Osteocyte (in vitro differentiated cells): ENCODE measurements at regions not wholly inside any gene's neighbourhood (a gene's known extent, or its start where the extent isn't known, plus 50 kb on each side); places are given as distances from the start of the nearest gene placed in this dataset.

Experiments used
- DNase-seq: peaks from one replicate; pipeline ENCODE4 v3.0.0; 2021; ENCODE audit warnings: mixed read lengths; ENCODE audit not compliant: unreplicated experiment; ENCODE audit errors: extremely low spot score
- H3K27ac Mint-ChIP-seq: one replicate; pipeline ENCODE4 v1.8.0; 2021; ENCODE audit warnings: mild to moderate bottlenecking, mixed read lengths; ENCODE audit not compliant: unreplicated experiment
- H3K27me3 Mint-ChIP-seq: one replicate; pipeline ENCODE4 v1.8.0; 2021; ENCODE audit warnings: mixed read lengths; ENCODE audit not compliant: unreplicated experiment
- H3K36me3 Mint-ChIP-seq: one replicate; pipeline ENCODE4 v1.8.0; 2021; ENCODE audit warnings: mixed read lengths; ENCODE audit not compliant: unreplicated experiment
- H3K4me1 Mint-ChIP-seq: one replicate; pipeline ENCODE4 v1.8.0; 2021; ENCODE audit warnings: mixed read lengths; ENCODE audit not compliant: unreplicated experiment
- H3K4me3 Mint-ChIP-seq: one replicate; pipeline ENCODE4 v1.8.0; 2021; ENCODE audit warnings: mild to moderate bottlenecking, moderate library complexity, mixed read lengths; ENCODE audit not compliant: unreplicated experiment
- H3K9me3 Mint-ChIP-seq: one replicate; pipeline ENCODE4 v1.8.0; 2021; ENCODE audit warnings: mixed read lengths; ENCODE audit not compliant: unreplicated experiment
- CTCF ChIP-seq: fragments of 200-600 bp; sonication (generic); IDR thresholded peaks from 2 replicates; pipeline ENCODE4 v1.5.0; 2021; ENCODE audit warnings: antibody characterized with exemption, mild to moderate bottlenecking, moderate library complexity

GRCh38 chr5:167899490-167900070 is 391.9 kb upstream of the WWC1 start:
- Mint-ChIP-seq H3K27ac (no peak overlapping the region), H3K27me3 (peaks cover 6% of the 10 kb centered on the region), H3K36me3 (no peaks in the 10 kb centered on the region), H3K9me3 (no peaks in the 10 kb centered on the region), H3K4me3 (no peak overlapping the region), H3K4me1 (peaks cover 7% of the 10 kb centered on the region)
- TF ChIP-seq CTCF = no peak
- peak; percentile 27 for DNase-seq

- no peak for TF ChIP-seq CTCF
- Mint-ChIP-seq H3K36me3 (no peaks in the 10 kb centered on the region), H3K27ac (no peak overlapping the region), H3K4me1 (peaks cover 7% of the 10 kb centered on the region), H3K4me3 (no peak overlapping the region), H3K9me3 (no peaks in the 10 kb centered on the region), H3K27me3 (peaks cover 10% of the 10 kb centered on the region)
- DNase-seq = peak; percentile 44
Observed at GRCh38 chr5:167900340-167900935, 391.0 kb upstream of the WWC1 start.

GRCh38 chr5:167902298-167902697 is 389.1 kb upstream of the WWC1 start:
- Mint-ChIP-seq H3K27me3 (peaks cover 14% of the 10 kb centered on the region), H3K4me3 (no peak overlapping the region), H3K27ac (no peak overlapping the region), H3K36me3 (no peaks in the 10 kb centered on the region), H3K9me3 (no peaks in the 10 kb centered on the region), H3K4me1 (peaks cover 7% of the 10 kb centered on the region)
- no peak for TF ChIP-seq CTCF
- DNase-seq = peak; percentile 65

- H3K36me3 Mint-ChIP-seq = no peaks in the 10 kb centered on the region
- TF ChIP-seq CTCF = no peak
- H3K27me3 Mint-ChIP-seq = peaks cover 14% of the 10 kb centered on the region
- no peak overlapping the region for H3K4me3 Mint-ChIP-seq
- DNase-seq = no peak
- no peak overlapping the region for H3K27ac Mint-ChIP-seq
- H3K9me3 Mint-ChIP-seq = no peaks in the 10 kb centered on the region
- peaks cover 7% of the 10 kb centered on the region for H3K4me1 Mint-ChIP-seq
Observed at GRCh38 chr5:167903243-167903642, 388.2 kb upstream of the WWC1 start.

- Mint-ChIP-seq H3K4me3 (no peak overlapping the region), H3K36me3 (no peaks in the 10 kb centered on the region), H3K27me3 (peaks cover 14% of the 10 kb centered on the region), H3K27ac (no peak overlapping the region), H3K4me1 (peaks cover 7% of the 10 kb centered on the region), H3K9me3 (no peaks in the 10 kb centered on the region)
- DNase-seq = no peak
- TF ChIP-seq CTCF = no peak
Observed at GRCh38 chr5:167903659-167904058, 387.8 kb upstream of the WWC1 start.
